SKM-1 treated with dmso at 0.1 percent for 144 hours (cell line): ENCODE measurements at regions not wholly inside any gene's neighbourhood (a gene's known extent, or its start where the extent isn't known, plus 50 kb on each side); places are given as distances from the start of the nearest gene placed in this dataset.

Source experiments
- DNase-seq: peaks from one replicate; lab custom pipeline; 2025; ENCODE audit not compliant: unreplicated experiment; lab: John Stamatoyannopoulos, UW

- no peak for DNase-seq
Observed at GRCh38 chr2:128548461-128548891, 229.8 kb upstream of the HS6ST1 start.

- no peak for DNase-seq
Observed at GRCh38 chr2:128549094-128549493, 230.4 kb upstream of the HS6ST1 start.

DNA sequence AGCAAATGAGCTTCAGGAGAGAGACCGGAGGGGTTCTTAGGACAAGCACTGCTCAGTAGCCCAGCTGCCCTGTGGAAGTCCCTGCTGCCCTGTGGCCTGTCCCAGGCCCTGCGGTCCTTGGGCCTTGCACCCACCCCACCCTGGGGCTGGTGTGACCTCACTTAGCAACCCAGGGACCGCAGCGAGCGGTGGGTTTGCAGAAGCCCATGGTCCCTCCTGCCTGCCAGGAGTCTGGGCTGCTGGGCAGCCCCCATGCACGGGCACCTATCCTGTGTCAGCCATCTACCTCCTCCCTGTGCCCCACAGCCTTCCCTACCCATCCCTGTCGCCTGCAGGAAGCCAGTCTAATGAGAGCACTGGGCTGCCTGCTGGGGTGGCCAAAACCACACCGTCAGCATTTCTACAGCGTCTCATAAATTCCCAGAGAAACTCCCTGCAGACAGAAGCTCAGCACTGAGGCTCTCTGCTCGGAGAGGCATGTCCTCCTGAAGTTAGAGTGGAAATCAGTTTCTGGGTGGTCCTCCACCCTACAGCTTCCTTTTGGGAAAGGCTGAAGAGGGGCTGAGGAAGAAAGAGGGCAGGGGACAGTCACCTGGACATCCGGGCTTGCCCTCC is 231.1 kb upstream of the HS6ST1 start:
- no peak for DNase-seq

- DNase-seq = no peak
Observed at GRCh38 chr2:128550389-128550788, 231.7 kb upstream of the HS6ST1 start.

DNA sequence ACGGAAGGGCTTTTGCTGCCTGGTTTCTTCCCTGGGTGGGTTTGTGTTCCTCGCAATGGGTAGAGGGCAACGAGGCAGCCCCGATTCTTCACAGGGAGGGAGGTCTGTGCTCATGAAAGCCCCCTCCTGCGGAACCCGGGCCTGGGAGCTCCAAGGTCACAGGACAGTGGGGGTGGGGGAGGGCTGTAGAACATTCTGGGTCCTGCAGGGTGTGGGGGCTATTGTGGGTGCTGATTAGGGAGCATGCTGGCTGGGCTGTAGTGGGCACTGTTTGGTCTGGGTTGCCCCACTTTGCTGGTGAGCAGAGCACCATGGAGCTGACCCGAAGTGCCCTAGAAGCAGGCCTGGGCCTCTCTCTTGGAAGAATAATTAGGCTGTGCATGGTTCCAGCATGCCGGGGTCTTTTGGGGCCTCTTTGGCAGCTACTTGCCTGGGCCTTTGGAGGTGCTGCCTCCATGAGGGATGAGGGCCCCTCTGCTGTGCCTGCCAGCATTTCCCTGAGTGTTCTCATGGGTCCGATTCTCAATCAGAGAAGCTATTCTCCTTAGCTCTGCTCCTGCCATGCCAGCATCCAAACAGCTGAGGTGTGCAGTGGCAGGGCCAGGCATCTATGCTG is 232.2 kb upstream of the HS6ST1 start:
- no peak for DNase-seq

DNA sequence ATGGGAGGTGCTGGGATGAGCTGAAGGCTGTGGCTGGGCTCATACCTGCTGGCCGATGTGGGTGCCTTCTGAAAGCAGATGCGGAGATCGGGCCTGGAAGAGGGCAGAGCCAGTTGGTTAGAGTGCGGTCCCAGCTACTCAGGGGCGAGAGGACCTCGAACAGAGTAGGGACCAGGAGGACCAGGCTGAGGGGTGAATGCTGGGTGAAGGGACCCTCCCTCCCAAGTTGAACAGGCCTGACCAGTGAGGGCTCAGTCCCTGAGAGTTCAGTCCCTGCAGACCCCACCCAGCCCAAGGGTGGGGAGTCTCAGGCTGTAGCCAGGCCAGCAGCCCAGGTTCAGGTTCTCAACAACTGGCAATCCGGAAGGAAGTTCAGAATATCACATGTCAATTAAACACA is 232.8 kb upstream of the HS6ST1 start:
- DNase-seq = no peak

- no peak for DNase-seq
Observed at GRCh38 chr2:128552141-128552805, 233.6 kb upstream of the HS6ST1 start.

DNA sequence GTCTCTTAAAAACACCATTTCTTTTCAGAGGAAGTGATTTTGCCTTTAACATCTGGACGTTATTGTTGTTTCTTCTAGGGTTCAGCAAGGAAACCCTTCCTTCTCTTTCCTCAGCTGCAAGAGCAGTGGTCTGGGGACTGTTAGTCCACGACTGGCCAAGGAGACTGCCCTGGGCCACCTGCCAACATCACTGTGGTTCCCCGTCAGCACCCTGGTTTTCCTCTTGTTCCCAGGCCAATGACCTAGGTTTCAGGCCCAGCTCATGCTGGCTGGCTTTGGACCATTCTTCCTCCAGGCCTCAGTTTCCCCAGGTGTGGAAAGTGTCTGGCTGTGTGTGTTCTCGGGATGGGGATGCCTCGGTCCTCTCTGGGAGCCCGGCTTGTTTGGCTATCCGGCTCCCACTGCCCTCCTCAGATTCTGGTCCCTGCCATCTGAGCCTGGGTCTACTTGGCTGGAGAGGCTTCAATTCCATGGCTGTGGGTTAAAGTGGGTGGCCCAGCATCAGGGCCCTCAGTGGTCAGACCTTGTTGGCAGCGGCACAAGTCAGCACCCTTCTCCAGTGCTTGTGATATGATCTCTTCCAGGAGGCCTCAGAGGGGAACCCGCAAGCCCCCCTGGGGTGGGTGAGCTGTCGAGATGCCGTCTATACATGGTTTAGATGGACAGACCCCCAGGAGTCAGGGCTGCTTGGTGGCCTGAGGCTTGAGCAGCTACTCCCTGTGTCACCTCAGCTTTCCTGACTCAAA is 234.3 kb upstream of the HS6ST1 start:
- DNase-seq = no peak

- no peak for DNase-seq
Observed at GRCh38 chr2:128554151-128554769, 235.6 kb upstream of the HS6ST1 start.

DNA sequence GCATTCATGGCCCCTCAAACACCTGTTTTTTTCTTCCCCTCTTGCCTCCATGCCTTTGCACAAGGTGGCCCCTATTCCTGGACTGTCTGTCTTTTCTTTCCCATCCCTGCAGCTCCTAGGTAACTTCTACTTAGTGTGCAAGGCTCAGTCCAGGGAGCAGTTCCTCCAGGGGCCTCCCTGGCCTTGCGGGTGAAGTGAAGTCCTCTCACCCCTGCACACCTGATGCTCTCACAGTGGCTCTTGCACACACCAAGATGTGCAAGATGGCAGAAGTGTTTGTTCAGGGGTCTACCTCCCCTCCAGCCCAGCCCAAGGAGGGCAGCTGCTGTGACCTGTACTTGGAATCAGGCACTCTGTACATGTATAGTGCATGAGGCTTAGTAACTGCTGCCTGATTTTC is 236.8 kb upstream of the HS6ST1 start:
- DNase-seq = no peak

GRCh38 chr2:128556089-128556488 is 237.4 kb upstream of the HS6ST1 start:
- no peak for DNase-seq

DNA sequence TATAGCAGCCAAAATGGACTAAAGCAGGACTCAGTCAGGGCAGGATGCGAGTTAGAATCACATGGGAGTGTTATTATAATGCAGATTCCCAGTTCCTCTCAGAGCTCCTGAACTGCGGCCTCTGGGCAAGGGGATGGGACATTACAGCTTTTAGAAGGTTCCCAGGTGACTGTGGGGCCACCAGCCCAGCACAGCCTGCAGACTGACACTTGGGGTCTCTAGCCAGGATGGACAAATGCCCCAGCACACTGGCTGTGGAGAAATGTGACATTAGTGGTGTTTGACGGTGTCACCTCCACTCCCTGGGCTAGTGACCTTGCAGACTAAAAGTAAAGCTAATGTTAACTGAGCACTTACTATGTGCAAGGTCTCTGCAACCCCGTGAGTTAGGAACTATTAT is 238.0 kb upstream of the HS6ST1 start:
- DNase-seq = no peak

- no peak for DNase-seq
Observed at GRCh38 chr2:128557069-128557468, 238.4 kb upstream of the HS6ST1 start.

GRCh38 chr2:128557831-128558241 is 239.2 kb upstream of the HS6ST1 start:
- DNase-seq = peak; percentile 28

DNA sequence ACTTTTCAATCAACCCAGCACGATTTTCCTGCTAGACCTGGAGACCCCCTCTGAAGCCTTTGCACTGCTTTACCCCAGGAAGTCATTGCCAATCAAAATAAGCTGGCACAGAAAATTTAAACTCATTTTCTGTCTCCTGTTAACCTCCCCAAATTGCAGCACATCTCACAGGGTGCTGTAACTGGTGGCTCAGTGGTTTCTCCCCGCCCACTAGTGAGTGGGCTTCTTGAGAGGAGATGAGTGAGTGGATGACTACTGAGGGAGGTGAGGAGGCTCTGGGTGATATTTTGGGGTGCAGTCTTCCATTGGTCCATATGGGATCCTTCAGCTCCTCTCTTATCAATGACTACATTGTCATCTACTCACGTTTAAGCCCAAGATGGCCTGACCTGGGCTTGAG is 239.8 kb upstream of the HS6ST1 start:
- DNase-seq = no peak

DNA sequence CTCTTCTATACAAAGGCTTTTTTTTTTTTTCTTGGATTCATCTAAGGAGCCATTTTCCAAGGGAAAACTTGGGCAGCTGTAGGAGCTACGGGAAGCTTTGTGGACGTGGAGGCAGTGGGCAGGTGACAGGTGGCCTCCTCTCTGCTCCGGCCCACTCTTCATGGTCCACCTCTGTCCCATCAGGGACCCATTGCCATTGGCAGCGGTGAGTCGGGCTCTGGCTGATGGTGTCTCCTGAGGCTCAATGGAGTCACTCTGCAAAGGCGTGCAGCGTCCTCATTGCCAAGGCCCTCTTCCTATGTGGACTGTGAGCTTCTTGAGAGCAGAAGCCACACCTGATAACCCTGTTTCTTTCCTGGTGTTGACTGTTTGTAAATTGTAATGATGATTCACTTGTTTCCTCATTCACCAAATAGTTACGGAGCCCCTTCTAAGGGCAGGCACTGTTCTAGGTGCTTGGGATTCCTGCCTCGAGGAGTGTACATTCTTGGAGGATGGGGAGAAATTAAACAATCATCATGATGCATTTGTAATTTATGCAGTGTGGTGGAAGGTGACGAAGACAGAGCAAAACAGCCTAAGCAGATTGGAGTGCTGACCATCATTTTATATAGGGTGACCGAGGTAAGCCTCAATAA is 240.3 kb upstream of the HS6ST1 start:
- no peak for DNase-seq

GRCh38 chr2:128559533-128560515 is 241.2 kb upstream of the HS6ST1 start:
- no peak for DNase-seq

GRCh38 chr2:128560718-128561117 is 242.1 kb upstream of the HS6ST1 start:
- DNase-seq = no peak

DNA sequence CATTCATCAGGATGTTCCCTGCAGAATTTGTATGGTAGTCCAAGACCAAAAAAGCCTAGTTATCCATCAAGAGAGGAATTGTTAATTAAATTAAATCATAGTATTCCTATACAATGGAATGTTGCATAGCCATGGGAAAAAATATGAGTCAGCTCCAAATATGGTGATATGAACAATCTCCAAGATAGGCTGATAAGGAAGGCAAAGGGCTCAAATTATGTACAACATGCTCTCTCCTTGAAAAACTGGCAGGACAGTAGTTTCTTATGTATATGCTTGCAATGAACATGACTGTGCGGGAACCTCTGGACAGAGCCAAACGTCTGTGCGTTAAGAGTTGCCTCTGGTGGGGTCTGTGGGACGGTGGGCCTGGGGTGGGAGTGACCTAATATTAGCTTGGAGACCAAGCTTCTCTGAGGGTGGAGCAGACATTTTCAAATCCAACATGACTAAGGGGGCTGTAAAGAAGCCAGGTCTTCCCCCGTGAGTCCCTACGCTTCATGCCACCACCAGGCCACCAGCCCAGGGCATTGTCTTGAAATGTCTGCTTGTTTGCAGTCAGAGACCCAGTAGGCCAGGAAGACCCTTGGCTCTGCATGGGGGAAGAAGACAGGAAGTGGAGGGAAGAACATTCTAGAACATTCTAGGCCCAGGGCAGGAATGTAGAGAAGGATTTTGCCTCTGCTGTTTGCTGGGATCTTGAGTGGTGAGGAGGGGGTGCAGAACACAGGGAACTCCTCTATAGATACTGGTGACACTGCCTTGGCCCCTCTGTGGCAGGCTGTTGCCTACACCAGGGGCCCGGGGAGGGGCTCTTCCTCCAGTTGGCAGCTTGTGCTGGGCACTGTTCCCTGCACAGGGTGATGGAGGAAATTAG is 244.0 kb upstream of the HS6ST1 start:
- DNase-seq = no peak
